ENCODE measurements at regions not wholly inside any gene's neighbourhood (a gene's known extent, or its start where the extent isn't known, plus 50 kb on each side); places are given as distances from the start of the nearest gene placed in this dataset.

DNA sequence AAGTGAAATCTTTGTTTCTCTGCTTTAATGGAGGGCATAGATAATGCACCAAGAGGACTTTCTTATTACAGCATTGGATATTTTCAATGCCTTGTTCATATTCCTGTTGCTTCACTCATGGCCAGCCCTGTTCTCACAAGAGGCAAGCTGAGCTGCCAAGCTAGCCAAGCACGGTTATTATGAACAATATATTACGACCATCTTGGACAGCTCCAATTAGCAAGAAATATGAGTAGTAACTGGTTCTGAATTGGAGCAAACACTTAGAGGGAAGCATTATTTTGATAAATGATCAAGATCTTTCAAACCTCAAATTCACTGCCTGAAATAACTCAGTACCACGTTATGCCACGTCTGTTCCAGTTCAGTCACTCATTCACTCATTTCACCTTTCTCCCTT, 159.8 kb downstream of the SETD4 start:
- no peak for ATAC-seq
- no peak for TF ChIP-seq BACH2 (CRISPR knock-in tag; IDR thresholded peaks at IDR 0.05; ENCODE audit: borderline replicate concordance)

DNA sequence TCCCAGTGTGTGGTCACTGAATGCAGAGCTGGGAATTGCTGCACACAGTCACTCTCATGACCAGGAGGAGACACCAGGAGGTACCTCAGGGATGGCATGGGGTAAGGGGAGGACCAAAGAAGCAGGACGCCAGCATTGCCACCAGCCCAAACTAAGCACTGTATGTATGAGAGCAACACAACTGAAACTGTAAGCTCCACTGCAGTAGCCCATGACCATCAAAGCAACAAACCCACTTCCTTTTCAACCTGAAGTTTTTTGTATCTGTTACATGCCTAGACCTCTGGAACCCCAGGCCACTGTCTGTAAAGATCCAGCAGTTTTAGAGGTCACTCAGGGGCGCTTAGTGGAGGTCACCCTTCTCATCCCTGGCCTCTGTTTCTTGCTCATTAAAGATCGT, 164.3 kb downstream of the SETD4 start:
- TF ChIP-seq SNAI2 (CRISPR knock-in tag; IDR thresholded peaks at IDR 0.05): no peak
- TF ChIP-seq, protein P1, sequence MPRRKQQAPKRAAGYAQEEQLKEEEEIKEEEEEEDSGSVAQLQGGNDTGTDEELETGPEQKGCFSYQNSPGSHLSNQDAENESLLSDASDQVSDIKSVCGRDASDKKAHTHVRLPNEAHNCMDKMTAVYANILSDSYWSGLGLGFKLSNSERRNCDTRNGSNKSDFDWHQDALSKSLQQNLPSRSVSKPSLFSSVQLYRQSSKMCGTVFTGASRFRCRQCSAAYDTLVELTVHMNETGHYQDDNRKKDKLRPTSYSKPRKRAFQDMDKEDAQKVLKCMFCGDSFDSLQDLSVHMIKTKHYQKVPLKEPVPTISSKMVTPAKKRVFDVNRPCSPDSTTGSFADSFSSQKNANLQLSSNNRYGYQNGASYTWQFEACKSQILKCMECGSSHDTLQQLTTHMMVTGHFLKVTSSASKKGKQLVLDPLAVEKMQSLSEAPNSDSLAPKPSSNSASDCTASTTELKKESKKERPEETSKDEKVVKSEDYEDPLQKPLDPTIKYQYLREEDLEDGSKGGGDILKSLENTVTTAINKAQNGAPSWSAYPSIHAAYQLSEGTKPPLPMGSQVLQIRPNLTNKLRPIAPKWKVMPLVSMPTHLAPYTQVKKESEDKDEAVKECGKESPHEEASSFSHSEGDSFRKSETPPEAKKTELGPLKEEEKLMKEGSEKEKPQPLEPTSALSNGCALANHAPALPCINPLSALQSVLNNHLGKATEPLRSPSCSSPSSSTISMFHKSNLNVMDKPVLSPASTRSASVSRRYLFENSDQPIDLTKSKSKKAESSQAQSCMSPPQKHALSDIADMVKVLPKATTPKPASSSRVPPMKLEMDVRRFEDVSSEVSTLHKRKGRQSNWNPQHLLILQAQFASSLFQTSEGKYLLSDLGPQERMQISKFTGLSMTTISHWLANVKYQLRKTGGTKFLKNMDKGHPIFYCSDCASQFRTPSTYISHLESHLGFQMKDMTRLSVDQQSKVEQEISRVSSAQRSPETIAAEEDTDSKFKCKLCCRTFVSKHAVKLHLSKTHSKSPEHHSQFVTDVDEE (CRISPR knock-in tag; IDR thresholded peaks at IDR 0.05): no peak
- no peak for TF ChIP-seq ZNF70 (CRISPR knock-in tag; IDR thresholded peaks at IDR 0.05)
- no peak for TF ChIP-seq ZFP30 (CRISPR knock-in tag; IDR thresholded peaks at IDR 0.05)
- TF ChIP-seq TOX (CRISPR knock-in tag; IDR thresholded peaks at IDR 0.05; ENCODE audit: borderline replicate concordance): no peak
- TF ChIP-seq, protein P2, sequence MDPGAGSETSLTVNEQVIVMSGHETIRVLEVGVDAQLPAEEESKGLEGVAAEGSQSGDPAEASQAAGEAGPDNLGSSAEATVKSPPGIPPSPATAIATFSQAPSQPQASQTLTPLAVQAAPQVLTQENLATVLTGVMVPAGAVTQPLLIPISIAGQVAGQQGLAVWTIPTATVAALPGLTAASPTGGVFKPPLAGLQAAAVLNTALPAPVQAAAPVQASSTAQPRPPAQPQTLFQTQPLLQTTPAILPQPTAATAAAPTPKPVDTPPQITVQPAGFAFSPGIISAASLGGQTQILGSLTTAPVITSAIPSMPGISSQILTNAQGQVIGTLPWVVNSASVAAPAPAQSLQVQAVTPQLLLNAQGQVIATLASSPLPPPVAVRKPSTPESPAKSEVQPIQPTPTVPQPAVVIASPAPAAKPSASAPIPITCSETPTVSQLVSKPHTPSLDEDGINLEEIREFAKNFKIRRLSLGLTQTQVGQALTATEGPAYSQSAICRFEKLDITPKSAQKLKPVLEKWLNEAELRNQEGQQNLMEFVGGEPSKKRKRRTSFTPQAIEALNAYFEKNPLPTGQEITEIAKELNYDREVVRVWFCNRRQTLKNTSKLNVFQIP (CRISPR knock-in tag; IDR thresholded peaks at IDR 0.05; ENCODE audit: borderline replicate concordance, low read depth): no peak
- no peak for TF ChIP-seq ZFP3 (CRISPR knock-in tag; IDR thresholded peaks at IDR 0.05)
- TF ChIP-seq BACH2 (CRISPR knock-in tag; IDR thresholded peaks at IDR 0.05; ENCODE audit: borderline replicate concordance): no peak
- no peak for TF ChIP-seq ISL1 (CRISPR knock-in tag; IDR thresholded peaks at IDR 0.05)
- no peak for TF ChIP-seq TCF4 (CRISPR knock-in tag; IDR thresholded peaks at IDR 0.05; ENCODE audit: borderline replicate concordance)
- TF ChIP-seq ZNF565 (CRISPR knock-in tag; conservative IDR thresholded peaks at IDR 0.05; ENCODE audit: low read depth): no peak
- TF ChIP-seq OSR1 (CRISPR knock-in tag; IDR thresholded peaks at IDR 0.05): no peak
- TF ChIP-seq PPARA (CRISPR knock-in tag; IDR thresholded peaks at IDR 0.05; ENCODE audit: borderline replicate concordance): no peak
- no peak for TF ChIP-seq ZNF8 (CRISPR knock-in tag; IDR thresholded peaks at IDR 0.05)
- TF ChIP-seq ARNTL (CRISPR knock-in tag; IDR thresholded peaks at IDR 0.05; ENCODE audit: borderline replicate concordance, low read depth): no peak
- no peak for ATAC-seq

DNA sequence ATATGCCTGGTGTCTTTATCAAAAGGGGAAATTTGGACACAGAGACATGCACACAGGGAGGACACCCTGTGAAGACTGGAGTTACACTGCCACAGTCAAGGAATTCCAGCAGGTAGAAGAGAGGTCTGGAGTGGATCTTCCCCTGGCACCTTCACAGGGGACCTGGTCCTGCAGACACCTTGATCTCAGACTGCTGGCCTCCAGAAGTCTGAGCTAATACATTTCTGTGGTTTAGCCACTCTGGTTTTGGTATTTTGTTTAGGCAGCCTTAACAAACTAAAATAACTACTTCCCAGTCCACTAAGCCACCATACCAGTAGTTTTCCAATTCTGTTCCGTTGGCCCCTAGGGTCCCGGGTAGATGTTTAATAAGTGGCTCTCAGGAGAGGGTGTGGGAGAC, 164.7 kb downstream of the SETD4 start:
- no peak for ATAC-seq
- TF ChIP-seq, protein P1 (CRISPR knock-in tag; IDR thresholded peaks at IDR 0.05): no peak
- TF ChIP-seq CSDC2 (CRISPR knock-in tag; IDR thresholded peaks at IDR 0.05) (no peak), ZNF8 (CRISPR knock-in tag; IDR thresholded peaks at IDR 0.05) (no peak), TOX (CRISPR knock-in tag; IDR thresholded peaks at IDR 0.05; ENCODE audit: borderline replicate concordance) (no peak), SNAI2 (CRISPR knock-in tag; IDR thresholded peaks at IDR 0.05) (no peak), PPARA (CRISPR knock-in tag; IDR thresholded peaks at IDR 0.05; ENCODE audit: borderline replicate concordance) (no peak), ZNF565 (CRISPR knock-in tag; conservative IDR thresholded peaks at IDR 0.05; ENCODE audit: low read depth) (no peak), ISL1 (CRISPR knock-in tag; IDR thresholded peaks at IDR 0.05) (no peak), ZFP3 (CRISPR knock-in tag; IDR thresholded peaks at IDR 0.05) (no peak), TCF4 (CRISPR knock-in tag; IDR thresholded peaks at IDR 0.05; ENCODE audit: borderline replicate concordance) (no peak), BACH2 (CRISPR knock-in tag; IDR thresholded peaks at IDR 0.05; ENCODE audit: borderline replicate concordance) (no peak), ZNF70 (CRISPR knock-in tag; IDR thresholded peaks at IDR 0.05) (no peak), GLIS3 (CRISPR knock-in tag; IDR thresholded peaks at IDR 0.05) (no peak)
- TF ChIP-seq, protein P2 (CRISPR knock-in tag; IDR thresholded peaks at IDR 0.05; ENCODE audit: borderline replicate concordance, low read depth): no peak
- TF ChIP-seq, protein P3, sequence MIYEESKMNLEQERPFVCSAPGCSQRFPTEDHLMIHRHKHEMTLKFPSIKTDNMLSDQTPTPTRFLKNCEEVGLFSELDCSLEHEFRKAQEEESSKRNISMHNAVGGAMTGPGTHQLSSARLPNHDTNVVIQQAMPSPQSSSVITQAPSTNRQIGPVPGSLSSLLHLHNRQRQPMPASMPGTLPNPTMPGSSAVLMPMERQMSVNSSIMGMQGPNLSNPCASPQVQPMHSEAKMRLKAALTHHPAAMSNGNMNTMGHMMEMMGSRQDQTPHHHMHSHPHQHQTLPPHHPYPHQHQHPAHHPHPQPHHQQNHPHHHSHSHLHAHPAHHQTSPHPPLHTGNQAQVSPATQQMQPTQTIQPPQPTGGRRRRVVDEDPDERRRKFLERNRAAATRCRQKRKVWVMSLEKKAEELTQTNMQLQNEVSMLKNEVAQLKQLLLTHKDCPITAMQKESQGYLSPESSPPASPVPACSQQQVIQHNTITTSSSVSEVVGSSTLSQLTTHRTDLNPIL (CRISPR knock-in tag; IDR thresholded peaks at IDR 0.05; ENCODE audit: low read depth): no peak
- TF ChIP-seq, protein P4, sequence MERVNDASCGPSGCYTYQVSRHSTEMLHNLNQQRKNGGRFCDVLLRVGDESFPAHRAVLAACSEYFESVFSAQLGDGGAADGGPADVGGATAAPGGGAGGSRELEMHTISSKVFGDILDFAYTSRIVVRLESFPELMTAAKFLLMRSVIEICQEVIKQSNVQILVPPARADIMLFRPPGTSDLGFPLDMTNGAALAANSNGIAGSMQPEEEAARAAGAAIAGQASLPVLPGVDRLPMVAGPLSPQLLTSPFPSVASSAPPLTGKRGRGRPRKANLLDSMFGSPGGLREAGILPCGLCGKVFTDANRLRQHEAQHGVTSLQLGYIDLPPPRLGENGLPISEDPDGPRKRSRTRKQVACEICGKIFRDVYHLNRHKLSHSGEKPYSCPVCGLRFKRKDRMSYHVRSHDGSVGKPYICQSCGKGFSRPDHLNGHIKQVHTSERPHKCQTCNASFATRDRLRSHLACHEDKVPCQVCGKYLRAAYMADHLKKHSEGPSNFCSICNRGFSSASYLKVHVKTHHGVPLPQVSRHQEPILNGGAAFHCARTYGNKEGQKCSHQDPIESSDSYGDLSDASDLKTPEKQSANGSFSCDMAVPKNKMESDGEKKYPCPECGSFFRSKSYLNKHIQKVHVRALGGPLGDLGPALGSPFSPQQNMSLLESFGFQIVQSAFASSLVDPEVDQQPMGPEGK (CRISPR knock-in tag; IDR thresholded peaks at IDR 0.05; ENCODE audit: borderline replicate concordance): no peak

Data from SK-N-SH treated with all-trans-retinoic acid at 6 μM for 48 hours (cell line).